ENCODE measurements at regions not wholly inside any gene's neighbourhood (a gene's known extent, or its start where the extent isn't known, plus 50 kb on each side); places are given as distances from the start of the nearest gene placed in this dataset.
"Not testable (repeated sequence)": the region's sequence is repeated elsewhere in the genome, so short reads cannot be mapped to it uniquely, and the experiment has no call there.

DNA sequence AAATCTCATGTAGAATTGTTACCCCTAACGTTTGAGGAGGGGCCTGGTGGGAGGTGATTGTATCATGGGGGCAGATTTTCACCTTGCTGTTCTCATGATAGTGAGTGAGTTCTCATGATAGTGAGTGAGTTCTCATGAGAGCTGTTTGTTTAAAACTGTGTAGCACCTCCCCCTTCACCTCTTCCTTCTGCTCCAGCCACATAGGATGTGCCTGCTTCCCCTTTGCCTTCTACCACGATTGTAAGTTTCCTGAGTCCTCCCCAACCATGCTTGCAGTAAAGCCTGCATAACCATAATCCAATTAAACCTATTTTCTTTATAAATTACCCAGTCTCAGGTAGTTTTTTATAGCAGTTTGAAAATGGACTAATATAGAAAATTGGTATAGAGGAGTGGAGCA is 1783.7 kb upstream of the CDH9 start:
- Mint-ChIP-seq H3K27ac (no peak overlapping the region), H3K36me3 (no peaks in the 10 kb centered on the region), H3K4me3 (no peak overlapping the region), H3K9me3 (peaks cover 8% of the 10 kb centered on the region), H3K4me1 (no peaks in the 10 kb centered on the region), H3K27me3 (no peaks in the 10 kb centered on the region)
- no peak for DNase-seq

DNA sequence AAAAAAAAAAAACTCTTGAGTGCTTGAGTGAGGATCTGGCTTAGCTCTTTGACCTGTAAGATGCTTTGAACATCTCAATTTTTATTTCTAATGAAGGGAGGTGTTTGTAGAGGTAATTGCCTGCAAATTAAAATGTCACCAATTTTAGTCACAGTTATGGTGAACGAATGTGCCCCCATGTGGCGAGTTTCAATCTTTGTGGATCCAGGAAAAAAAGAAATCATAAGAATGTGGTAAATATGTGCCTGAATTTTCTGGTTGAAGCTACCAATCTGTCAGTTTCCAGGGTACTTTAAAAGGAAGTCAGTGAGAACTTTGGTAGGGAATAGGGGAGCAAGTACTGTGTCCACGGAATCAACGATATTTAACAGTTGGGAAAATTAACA is 1772.4 kb upstream of the CDH9 start:
- Mint-ChIP-seq H3K36me3 (no peaks in the 10 kb centered on the region), H3K27me3 (no peaks in the 10 kb centered on the region), H3K9me3 (no peaks in the 10 kb centered on the region), H3K4me1 (no peaks in the 10 kb centered on the region), H3K4me3 (peak overlapping the region; percentile 15), H3K27ac (no peak overlapping the region)
- no peak for DNase-seq

DNA sequence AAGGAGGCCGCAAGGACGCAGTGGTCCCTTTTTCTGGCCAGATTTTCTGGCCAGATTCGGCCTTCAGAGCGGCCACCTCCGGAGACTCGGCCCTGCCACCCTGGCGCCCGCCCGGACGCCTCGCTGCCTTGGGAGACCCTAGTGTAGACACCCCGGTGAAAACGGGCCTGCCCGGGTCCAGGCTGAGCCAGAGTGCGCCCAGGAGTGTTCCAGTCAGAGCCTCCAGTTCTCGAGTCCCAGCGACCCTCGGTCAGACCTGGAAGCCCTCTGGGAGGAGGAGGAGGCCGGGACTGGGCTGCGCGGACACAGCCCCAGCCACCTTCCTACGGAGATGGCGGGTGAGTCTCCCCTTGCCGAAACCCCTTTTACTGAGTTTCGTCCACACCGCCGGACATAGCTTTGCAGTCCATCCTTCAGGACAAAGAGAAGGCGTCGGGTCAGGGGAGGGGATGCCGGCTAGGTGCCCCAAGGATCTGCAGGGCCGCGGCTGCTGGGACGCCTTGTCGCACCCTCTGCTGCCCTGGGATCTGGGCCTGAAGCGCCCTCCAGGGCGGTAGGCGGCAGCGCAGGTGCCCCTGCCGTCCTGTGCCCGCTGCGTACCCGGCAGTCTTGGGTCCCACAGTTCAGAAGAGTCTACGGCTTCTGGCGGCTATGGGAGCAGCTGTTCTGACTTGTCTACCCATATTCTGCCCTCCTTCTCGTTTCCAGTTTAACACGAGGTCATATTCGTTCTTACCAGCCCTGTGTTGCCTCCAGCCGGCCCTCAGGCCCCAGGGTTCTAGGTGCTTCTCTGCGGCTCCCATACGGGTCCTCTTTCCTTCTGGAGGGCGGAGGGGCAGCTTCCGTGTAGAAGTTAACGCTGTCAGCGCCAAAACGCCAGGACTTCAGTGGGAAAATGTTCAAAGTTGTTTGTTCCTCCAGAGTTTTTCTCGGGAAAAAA is 1771.7 kb upstream of the CDH9 start:
- H3K4me3 Mint-ChIP-seq = peak overlapping the region; percentile 15
- no peaks in the 10 kb centered on the region for H3K27me3 Mint-ChIP-seq
- no peaks in the 10 kb centered on the region for H3K4me1 Mint-ChIP-seq
- no peaks in the 10 kb centered on the region for H3K9me3 Mint-ChIP-seq
- no peak overlapping the region for H3K27ac Mint-ChIP-seq
- H3K36me3 Mint-ChIP-seq = no peaks in the 10 kb centered on the region
- DNase-seq = no peak

DNA sequence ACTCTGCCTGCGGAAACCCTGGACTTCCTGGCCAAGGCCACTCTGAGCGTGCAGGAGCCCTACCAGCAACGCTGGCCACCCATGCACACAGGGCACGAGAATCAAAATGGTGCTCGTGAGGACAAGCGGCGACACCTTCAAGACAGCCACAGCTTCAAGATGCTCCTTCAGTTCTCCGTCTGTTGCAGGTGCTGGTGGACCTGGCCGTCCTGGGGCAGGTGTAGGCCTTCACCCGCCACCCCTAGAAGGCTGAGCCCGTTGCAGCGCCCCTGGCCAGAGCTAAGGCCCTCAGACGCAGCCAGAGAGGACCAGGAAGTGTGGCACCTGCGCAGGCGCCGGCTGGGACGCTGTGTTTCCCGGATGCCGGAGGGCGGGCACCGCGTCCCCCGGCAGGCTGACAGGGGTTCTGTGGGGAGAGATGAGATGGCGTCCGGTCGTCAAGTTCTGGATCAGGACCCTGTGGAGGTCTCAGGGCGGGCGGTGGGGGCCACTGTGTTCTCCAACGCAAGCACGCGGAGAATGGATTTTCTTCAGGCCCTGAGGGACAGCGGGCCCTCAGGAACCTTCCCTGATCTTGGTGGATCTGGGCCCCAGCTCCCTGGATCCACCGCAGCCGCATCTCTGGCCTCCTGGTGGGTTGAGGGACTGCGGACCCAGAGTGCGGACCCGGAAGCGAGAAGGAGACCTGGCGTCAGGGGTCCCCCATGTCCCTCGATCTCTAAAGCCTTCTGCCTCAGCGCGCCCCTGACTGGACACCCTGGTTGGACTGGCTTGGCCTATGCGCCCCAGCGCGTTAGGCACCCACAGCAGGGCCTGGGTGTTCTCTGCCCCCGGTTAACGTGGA is 1770.8 kb upstream of the CDH9 start:
- no peaks in the 10 kb centered on the region for H3K9me3 Mint-ChIP-seq
- H3K4me1 Mint-ChIP-seq = no peaks in the 10 kb centered on the region

DNA sequence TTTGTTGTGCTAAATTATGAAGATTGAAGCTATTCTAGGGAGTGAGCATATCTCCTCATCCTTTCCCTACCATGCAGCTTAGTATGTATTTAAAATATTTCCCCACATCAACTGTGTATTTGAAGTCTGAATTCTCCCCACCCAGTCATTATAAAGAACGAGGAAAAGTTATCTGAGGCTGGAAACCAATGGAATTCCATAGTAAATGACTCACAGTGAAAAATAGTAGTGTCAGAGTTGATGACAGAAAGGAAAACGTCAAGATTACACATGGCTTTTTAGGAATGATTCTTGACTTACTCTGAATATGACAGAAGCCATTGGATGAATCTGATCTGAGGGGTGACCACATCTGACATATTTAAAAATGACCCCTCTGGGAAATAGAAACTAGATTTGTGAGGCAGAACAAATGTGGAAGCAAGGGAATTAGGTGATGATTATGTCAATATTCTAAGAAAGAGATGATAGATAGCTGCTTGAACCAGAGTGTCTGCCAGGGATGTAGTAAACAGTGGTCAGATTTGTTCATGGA is 1768.9 kb upstream of the CDH9 start:
- H3K27me3 Mint-ChIP-seq = no peaks in the 10 kb centered on the region
- H3K36me3 Mint-ChIP-seq = no peaks in the 10 kb centered on the region
- H3K4me1 Mint-ChIP-seq = no peaks in the 10 kb centered on the region
- no peaks in the 10 kb centered on the region for H3K9me3 Mint-ChIP-seq
- DNase-seq = no peak
- H3K4me3 Mint-ChIP-seq = no peak overlapping the region
- no peak overlapping the region for H3K27ac Mint-ChIP-seq

More for the DNA sequence above, 1770.8 kb upstream of the CDH9 start:
- H3K36me3 Mint-ChIP-seq = no peaks in the 10 kb centered on the region
- H3K4me3 Mint-ChIP-seq = peak overlapping the region; percentile 61
- no peak for DNase-seq
- peak overlapping the region; percentile 59 for H3K27ac Mint-ChIP-seq
- H3K27me3 Mint-ChIP-seq = no peaks in the 10 kb centered on the region

DNA sequence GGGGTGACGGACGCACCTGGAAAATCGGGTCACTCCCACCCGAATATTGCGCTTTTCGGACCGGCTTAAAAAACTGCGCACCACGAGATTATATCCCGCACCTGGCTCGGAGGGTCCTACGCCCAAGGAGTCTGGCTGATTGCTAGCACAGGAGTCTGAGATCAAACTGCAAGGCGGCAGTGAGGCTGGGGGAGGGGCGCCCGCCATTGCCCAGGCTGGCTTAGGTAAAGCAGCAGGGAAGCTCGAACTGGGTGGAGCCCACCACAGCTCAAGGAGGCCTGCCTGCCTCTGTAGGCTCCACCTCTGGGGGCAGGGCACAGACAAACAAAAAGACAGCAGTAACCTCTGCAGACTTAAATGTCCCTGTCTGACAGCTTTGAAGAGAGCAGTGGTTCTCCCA is 1760.6 kb upstream of the CDH9 start:
- H3K4me1 Mint-ChIP-seq = not testable (repeated sequence)

DNA sequence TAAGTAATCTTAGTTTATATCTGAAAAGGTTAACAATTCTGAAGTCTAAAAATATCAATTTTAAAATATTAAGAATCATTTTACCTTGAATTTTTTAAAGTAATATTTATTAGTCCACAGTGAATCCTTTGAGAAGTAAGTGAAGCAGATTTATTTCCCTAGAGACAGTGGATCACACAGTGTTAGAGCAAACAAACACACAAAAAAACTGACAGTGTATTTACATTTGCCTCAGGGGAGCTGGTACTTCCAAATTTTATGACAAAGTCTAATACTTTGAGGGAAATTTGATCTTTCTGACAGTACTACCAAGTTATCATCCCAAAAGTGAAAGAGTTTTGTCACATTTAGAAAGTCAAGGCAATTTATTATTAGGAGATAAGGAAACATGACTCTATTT is 1750.6 kb upstream of the CDH9 start:
- DNase-seq = no peak
- Mint-ChIP-seq H3K9me3 (peaks cover 11% of the 10 kb centered on the region), H3K4me1 (no peaks in the 10 kb centered on the region), H3K4me3 (no peak overlapping the region), H3K27ac (no peak overlapping the region), H3K27me3 (no peaks in the 10 kb centered on the region), H3K36me3 (no peaks in the 10 kb centered on the region)

More for the DNA sequence above, 1760.6 kb upstream of the CDH9 start:
- not testable (repeated sequence) for H3K27ac Mint-ChIP-seq, H3K27me3 Mint-ChIP-seq, H3K36me3 Mint-ChIP-seq, H3K9me3 Mint-ChIP-seq, DNase-seq, H3K4me3 Mint-ChIP-seq

DNA sequence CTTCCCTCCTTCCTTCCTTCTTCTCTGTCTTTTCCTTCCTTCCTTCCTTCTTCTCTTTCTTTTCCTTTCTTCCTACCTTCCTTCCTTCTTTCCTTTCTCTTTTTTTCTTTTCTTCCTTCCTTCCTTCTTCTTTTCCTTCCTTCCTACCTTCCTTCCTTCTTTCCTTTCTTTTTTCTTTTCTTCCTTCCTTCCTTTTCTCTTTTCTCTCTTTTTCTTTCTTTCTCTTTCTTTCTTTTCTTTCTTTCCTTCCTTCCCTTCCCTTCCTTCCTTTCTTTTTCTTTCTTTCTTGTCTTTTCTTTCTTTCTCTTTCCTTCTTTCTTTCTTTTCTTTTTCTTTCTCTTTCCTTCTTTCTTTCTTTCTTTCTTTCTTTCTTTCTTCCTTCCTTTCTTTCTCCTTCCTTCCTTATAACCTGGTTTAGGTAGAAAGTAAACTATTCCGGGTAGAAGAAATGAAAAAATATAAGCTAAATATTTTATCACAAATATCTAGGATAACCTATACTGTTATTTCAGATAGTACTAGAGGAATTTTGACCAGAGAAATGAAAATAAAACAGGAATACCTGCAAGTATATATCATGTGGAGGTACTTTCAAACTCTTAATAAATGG is 1741.8 kb upstream of the CDH9 start:
- no peaks in the 10 kb centered on the region for H3K4me1 Mint-ChIP-seq
- no peak for DNase-seq
- peaks cover 3% of the 10 kb centered on the region for H3K9me3 Mint-ChIP-seq
- H3K36me3 Mint-ChIP-seq = no peaks in the 10 kb centered on the region
- no peak overlapping the region for H3K4me3 Mint-ChIP-seq
- no peak overlapping the region for H3K27ac Mint-ChIP-seq
- no peaks in the 10 kb centered on the region for H3K27me3 Mint-ChIP-seq

DNA sequence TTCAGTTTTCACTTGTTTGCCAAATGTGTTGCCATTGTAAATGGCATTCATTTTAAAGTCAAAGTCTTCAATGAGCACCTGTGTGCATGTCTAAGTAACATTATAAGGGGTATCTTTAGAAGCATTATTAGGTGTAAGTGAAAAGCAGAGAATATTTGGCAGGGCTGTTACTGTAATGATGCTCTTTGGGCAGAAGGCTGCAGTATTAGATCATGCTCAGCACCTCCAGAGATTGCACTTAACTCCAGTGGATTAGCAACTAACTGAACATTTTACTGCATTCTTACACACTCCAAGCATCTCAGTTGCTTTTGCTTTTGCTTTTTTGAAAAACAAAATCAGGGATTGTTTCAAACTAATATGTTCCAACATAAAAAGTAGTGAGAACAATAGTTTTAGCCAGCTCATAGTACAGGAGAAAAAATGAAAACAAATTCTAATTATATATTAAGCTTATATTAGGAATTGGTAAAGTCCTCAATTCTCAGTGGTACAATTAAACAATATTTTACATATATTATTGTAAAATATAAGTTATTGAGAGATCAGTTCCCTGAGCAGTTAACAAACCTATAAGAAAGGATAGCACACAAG is 1740.9 kb upstream of the CDH9 start:
- no peaks in the 10 kb centered on the region for H3K36me3 Mint-ChIP-seq
- H3K4me3 Mint-ChIP-seq = no peak overlapping the region
- no peaks in the 10 kb centered on the region for H3K9me3 Mint-ChIP-seq
- no peak for DNase-seq
- no peak overlapping the region for H3K27ac Mint-ChIP-seq
- no peaks in the 10 kb centered on the region for H3K4me1 Mint-ChIP-seq
- H3K27me3 Mint-ChIP-seq = no peaks in the 10 kb centered on the region

DNA sequence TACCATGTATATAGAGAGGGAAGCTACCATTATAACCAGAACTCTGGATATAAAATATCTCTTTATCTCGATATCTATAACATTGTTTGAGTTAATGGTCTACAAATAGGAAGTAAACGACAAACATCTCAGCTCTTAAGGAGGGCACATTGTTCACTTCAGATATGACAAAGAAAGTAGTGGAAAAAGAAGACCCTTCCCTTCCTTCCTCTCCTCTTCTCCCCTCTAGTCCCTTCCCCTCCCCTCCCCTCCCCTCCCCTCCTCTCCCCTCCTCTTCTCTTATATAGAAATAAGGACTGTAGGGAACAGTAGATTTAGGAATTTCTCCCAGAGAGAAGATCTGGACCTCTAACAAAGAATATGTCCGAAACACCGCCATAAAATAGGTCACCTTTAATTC is 1731.9 kb upstream of the CDH9 start:
- Mint-ChIP-seq H3K27ac (no peak overlapping the region), H3K4me3 (no peak overlapping the region), H3K4me1 (no peaks in the 10 kb centered on the region), H3K27me3 (no peaks in the 10 kb centered on the region), H3K36me3 (no peaks in the 10 kb centered on the region), H3K9me3 (peaks cover 6% of the 10 kb centered on the region)
- DNase-seq = no peak

DNA sequence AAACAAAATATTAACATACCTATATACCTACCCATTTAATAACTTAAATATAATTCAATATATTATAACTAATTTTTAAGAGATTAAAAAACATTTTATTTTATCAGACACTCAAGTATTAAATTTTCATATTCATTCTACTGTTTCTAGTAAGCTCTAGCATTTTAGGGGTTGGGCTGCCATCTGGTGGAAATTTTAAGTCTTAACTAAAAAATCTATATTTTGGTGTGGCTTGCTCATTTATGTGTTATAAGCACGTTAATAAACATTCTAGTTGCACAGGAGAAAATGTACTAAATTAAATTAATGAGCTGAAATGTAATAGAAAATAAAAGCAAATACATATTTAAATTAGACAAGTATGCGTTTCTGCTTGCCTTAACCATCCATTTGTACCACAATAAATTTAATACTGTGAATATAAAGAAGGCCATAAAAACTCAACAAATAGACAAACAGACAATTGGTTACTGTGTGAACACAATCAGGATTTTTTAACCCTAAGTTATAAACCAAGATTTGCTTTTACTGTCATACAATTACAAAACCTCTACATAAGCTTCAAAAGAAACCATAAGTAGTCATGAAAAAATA is 1728.3 kb upstream of the CDH9 start:
- H3K4me1 Mint-ChIP-seq = no peaks in the 10 kb centered on the region
- no peak overlapping the region for H3K4me3 Mint-ChIP-seq
- H3K27ac Mint-ChIP-seq = no peak overlapping the region
- no peaks in the 10 kb centered on the region for H3K27me3 Mint-ChIP-seq
- no peaks in the 10 kb centered on the region for H3K9me3 Mint-ChIP-seq
- H3K36me3 Mint-ChIP-seq = no peaks in the 10 kb centered on the region
- DNase-seq = no peak

DNA sequence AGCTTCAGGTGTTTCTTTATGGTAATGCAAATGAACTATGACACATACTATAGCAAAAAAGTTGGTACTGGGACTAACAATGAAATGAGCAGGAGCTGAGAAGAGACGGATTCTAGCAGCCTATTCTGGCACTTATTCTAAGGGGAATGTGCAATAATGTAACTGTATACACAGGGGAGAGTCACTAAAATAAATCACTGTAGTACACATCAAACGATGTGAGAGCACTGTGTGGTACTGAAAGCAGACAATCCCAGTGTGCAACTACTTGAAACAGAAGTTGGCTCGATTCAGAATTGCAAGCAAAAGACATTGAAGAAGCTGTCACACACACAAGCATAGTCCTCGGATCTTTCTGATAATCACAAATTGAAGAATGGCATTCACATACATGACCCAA is 1713.0 kb upstream of the CDH9 start:
- Mint-ChIP-seq H3K4me1 (no peaks in the 10 kb centered on the region), H3K27me3 (no peaks in the 10 kb centered on the region), H3K36me3 (no peaks in the 10 kb centered on the region), H3K27ac (no peak overlapping the region), H3K9me3 (peaks cover 7% of the 10 kb centered on the region), H3K4me3 (no peak overlapping the region)
- no peak for DNase-seq

DNA sequence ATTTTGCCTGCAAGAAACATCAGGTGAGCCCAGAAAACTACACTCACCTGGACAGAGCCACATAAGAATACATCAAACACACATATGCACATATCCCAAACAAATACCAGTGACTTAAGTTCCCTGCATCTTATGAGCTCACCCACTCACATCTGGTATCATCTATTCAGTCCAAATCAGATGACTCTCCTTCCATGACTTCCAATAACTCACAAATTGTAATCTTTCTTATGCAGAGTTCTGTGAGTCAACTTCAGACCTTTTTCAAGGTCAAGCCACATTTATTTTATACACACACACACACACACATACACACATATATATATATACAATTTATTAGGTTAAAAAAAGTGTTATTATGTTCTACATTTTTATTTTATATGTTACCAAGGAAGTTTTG is 1711.9 kb upstream of the CDH9 start:
- no peak overlapping the region for H3K4me3 Mint-ChIP-seq
- H3K27me3 Mint-ChIP-seq = no peaks in the 10 kb centered on the region
- H3K36me3 Mint-ChIP-seq = no peaks in the 10 kb centered on the region
- no peak overlapping the region for H3K27ac Mint-ChIP-seq
- no peaks in the 10 kb centered on the region for H3K4me1 Mint-ChIP-seq
- no peak for DNase-seq
- H3K9me3 Mint-ChIP-seq = peaks cover 5% of the 10 kb centered on the region

DNA sequence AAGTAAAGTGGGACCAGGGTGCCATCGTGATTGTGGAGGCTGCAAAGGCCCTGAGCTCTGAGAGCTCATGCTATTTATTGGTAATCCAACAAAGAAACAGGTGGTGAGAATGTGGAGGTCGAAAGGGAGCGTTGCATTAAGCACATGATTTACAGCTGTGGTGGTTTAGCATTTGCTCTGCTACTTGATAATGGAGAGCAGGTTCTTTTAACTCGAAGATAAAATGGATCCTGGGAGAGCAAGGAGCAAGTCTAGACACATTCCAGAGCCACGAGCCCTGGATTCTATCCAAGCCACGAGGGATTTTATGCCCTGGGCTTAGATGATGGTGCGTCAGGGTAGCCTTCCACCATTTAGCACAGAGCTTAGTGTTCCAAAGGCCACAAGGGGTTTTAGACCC is 1710.1 kb upstream of the CDH9 start:
- H3K27ac Mint-ChIP-seq = no peak overlapping the region
- H3K9me3 Mint-ChIP-seq = peaks cover 5% of the 10 kb centered on the region
- H3K36me3 Mint-ChIP-seq = no peaks in the 10 kb centered on the region
- DNase-seq = no peak
- no peaks in the 10 kb centered on the region for H3K4me1 Mint-ChIP-seq
- H3K4me3 Mint-ChIP-seq = no peak overlapping the region
- no peaks in the 10 kb centered on the region for H3K27me3 Mint-ChIP-seq
